ENCODE measurements at regions not wholly inside any gene's neighbourhood (a gene's known extent, or its start where the extent isn't known, plus 50 kb on each side); places are given as distances from the start of the nearest gene placed in this dataset.
"Not testable (repeated sequence)": the region's sequence is repeated elsewhere in the genome, so short reads cannot be mapped to it uniquely, and the experiment has no call there.

GRCh38 chr9:11158676-11159075 is 545.9 kb upstream of the PTPRD start:
- DNase-seq: no peak

GRCh38 chr9:11159318-11159862 is 546.6 kb upstream of the PTPRD start:
- DNase-seq: no peak

- no peak for DNase-seq
Observed at GRCh38 chr9:11163843-11164242, 551.0 kb upstream of the PTPRD start.

- DNase-seq: no peak
Observed at GRCh38 chr9:11182001-11182400, 569.2 kb upstream of the PTPRD start.

- no peak for DNase-seq
Observed at GRCh38 chr9:11190719-11191118, 577.9 kb upstream of the PTPRD start.

GRCh38 chr9:11192993-11193392 is 580.2 kb upstream of the PTPRD start:
- DNase-seq: no peak

- DNase-seq: no peak
Observed at GRCh38 chr9:11194246-11194645, 581.4 kb upstream of the PTPRD start.

GRCh38 chr9:11196840-11197365 is 584.1 kb upstream of the PTPRD start:
- not testable (repeated sequence) for DNase-seq

- no peak for DNase-seq
Observed at GRCh38 chr9:11199335-11199734, 586.5 kb upstream of the PTPRD start.

GRCh38 chr9:11204521-11204920 is 591.7 kb upstream of the PTPRD start:
- no peak for DNase-seq

- DNase-seq: no peak
Observed at GRCh38 chr9:11206925-11207324, 594.1 kb upstream of the PTPRD start.

- no peak for DNase-seq
Observed at GRCh38 chr9:11233696-11234095, 620.9 kb upstream of the PTPRD start.

GRCh38 chr9:11235061-11235460 is 622.3 kb upstream of the PTPRD start:
- no peak for DNase-seq

GRCh38 chr9:11241779-11242178 is 629.0 kb upstream of the PTPRD start:
- DNase-seq: no peak

- DNase-seq: no peak
Observed at GRCh38 chr9:11257992-11258391, 645.2 kb upstream of the PTPRD start.

GRCh38 chr9:11269036-11269435 is 656.2 kb upstream of the PTPRD start:
- no peak for DNase-seq

- no peak for DNase-seq
Observed at GRCh38 chr9:11275158-11275695, 662.4 kb upstream of the PTPRD start.

- DNase-seq: no peak
Observed at GRCh38 chr9:11312966-11313365, 700.2 kb upstream of the PTPRD start.

GRCh38 chr9:11318946-11319345 is 706.1 kb upstream of the PTPRD start:
- no peak for DNase-seq

- no peak for DNase-seq
Observed at GRCh38 chr9:11319538-11319937, 706.7 kb upstream of the PTPRD start.

- DNase-seq: no peak
Observed at GRCh38 chr9:11320989-11321388, 708.2 kb upstream of the PTPRD start.

- no peak for DNase-seq
Observed at GRCh38 chr9:11323457-11323856, 710.7 kb upstream of the PTPRD start.

- DNase-seq: no peak
Observed at GRCh38 chr9:11326231-11326630, 713.4 kb upstream of the PTPRD start.

GRCh38 chr9:11328326-11328725 is 715.5 kb upstream of the PTPRD start:
- no peak for DNase-seq

- no peak for DNase-seq
Observed at GRCh38 chr9:11335011-11335410, 722.2 kb upstream of the PTPRD start.
